NT2/D1 (cell line): ENCODE measurements at regions not wholly inside any gene's neighbourhood (a gene's known extent, or its start where the extent isn't known, plus 50 kb on each side); places are given as distances from the start of the nearest gene placed in this dataset.

ENCODE experiments used
- SUZ12 ChIP-seq: IDR thresholded peaks from 2 replicates; pipeline ENCODE4 v1.6.1; 2011; ENCODE audit not compliant: insufficient read length, insufficient read depth; ENCODE audit errors: extremely low read depth
- YY1 ChIP-seq: IDR thresholded peaks from 2 replicates; pipeline ENCODE4 v1.6.1; 2011; ENCODE audit not compliant: insufficient read length, insufficient read depth

- TF ChIP-seq SUZ12 (no peak), YY1 (no peak)
Observed at GRCh38 chr5:164798110-164798509, 1292.7 kb downstream of the MAT2B start.
